IPS-20b (cell line): ENCODE measurements at regions not wholly inside any gene's neighbourhood (a gene's known extent, or its start where the extent isn't known, plus 50 kb on each side); places are given as distances from the start of the nearest gene placed in this dataset.
"Not testable (repeated sequence)": the region's sequence is repeated elsewhere in the genome, so short reads cannot be mapped to it uniquely, and the experiment has no call there.

Experiments used
- H3K27ac ChIP-seq: one replicate; pipeline ENCODE4 v1.5.1; 2013; ENCODE audit warnings: low read length
- H3K27me3 ChIP-seq: 2 replicates; pipeline ENCODE4 v1.6.1; 2013; ENCODE audit warnings: mild to moderate bottlenecking, low read length, inconsistent platforms; ENCODE audit not compliant: insufficient read depth
- H3K36me3 ChIP-seq: 2 replicates; pipeline ENCODE4 v1.6.1; 2013; ENCODE audit warnings: low read depth, mild to moderate bottlenecking, inconsistent platforms, low read length, moderate library complexity; ENCODE audit not compliant: insufficient read depth
- H3K4me1 ChIP-seq: 2 replicates; pipeline ENCODE4 v1.6.1; 2013; ENCODE audit warnings: mild to moderate bottlenecking, control low read depth, inconsistent platforms, low read length, moderate library complexity; ENCODE audit not compliant: insufficient read depth
- H3K4me3 ChIP-seq: 2 replicates; pipeline ENCODE4 v1.5.1; 2013; ENCODE audit warnings: mild to moderate bottlenecking, low read length, inconsistent platforms
- H3K9ac ChIP-seq: 2 replicates; pipeline ENCODE4 v1.6.1; 2013; ENCODE audit warnings: low read depth, mild to moderate bottlenecking, inconsistent platforms, low read length, moderate library complexity
- H3K9me3 ChIP-seq: 2 replicates; pipeline ENCODE4 v1.6.1; 2013; ENCODE audit warnings: mild to moderate bottlenecking, low read depth, low read length, inconsistent platforms; ENCODE audit not compliant: insufficient read depth

DNA sequence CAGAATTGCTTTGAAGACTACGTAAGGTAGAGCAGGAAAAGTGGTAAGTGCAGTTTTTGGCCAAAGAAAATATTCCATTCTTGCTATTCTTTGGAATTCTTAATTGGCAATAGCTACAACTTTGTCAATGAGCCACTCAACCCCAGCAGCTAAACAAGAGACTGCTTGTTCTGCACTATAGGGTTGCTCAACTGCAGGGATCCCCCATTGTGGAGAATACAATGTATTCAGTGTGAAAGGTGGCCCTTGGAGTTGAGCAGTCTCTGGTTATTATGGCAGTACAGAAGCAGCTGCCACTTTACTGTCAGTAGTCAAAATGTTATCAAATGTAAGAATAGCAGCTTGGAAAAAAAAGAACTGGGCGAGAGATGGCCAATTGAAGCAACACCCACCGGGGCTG, 808.7 kb downstream of the CENPC start:
- Histone ChIP-seq H3K27ac (no peak overlapping the region), H3K36me3 (no peaks in the 10 kb centered on the region), H3K27me3 (no peaks in the 10 kb centered on the region), H3K9ac (no peak overlapping the region), H3K4me1 (no peaks in the 10 kb centered on the region; the same call in 1 of the 2 replicates), H3K4me3 (no peak overlapping the region), H3K9me3 (no peaks in the 10 kb centered on the region)

DNA sequence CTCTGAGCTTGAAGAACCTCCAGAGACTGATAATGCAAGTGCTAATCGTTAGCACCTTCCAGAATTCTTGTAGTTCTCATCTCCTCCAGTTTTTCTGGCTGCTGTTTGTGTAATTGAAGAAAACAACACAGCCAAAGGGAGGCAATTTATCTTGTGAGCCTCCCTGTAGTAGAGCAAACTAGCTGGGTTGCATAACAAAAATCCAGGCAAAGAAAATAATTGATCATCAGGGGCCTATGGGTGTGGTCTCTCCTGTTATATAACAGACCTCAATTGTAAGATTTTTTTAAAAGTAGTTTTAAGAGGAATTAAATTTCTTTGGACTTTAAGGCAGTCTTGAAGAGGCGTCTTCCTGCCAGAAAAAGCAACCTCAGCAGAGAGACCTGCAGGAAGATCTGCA, 817.0 kb downstream of the CENPC start:
- no peaks in the 10 kb centered on the region for H3K9me3 ChIP-seq
- H3K4me3 ChIP-seq = no peak overlapping the region
- no peak overlapping the region for H3K9ac ChIP-seq
- no peaks in the 10 kb centered on the region for H3K27me3 ChIP-seq
- H3K27ac ChIP-seq = no peak overlapping the region
- H3K4me1 ChIP-seq = peaks cover 8% of the 10 kb centered on the region; the same call in 1 of the 2 replicates
- no peaks in the 10 kb centered on the region for H3K36me3 ChIP-seq

DNA sequence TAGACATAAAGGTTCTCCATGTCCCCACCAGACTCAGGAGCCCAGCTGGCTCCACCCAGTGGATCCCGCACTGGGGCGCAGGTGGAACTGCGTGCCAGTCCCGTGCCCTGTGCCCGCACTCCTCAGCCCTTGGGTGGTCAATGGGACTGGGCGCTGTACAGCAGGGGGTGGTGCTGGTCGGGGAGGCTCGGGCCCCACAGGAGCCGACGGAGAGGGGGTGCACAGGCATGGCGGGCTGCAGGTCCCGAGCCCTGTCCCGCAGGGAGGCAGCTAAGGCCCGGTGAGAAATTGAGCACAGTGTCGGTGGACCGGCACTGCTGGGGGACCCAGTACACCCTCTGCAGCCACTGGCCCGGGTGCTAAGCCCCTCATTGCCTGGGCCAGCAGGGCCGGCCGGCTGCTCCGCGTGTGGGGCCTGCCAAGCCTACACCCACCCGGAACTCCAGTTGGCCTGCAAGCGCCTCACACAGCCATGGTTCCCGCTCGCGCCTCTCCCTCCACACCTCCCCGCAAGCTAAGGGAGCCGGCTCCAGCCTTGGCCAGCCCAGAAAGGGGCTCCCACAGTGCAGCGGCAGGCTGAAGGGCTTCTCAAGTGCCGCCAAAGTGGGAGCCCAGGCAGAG, 832.9 kb downstream of the CENPC start:
- H3K9me3 ChIP-seq, H3K36me3 ChIP-seq, H3K4me3 ChIP-seq, H3K27ac ChIP-seq, H3K4me1 ChIP-seq, H3K27me3 ChIP-seq, H3K9ac ChIP-seq: not testable (repeated sequence)

DNA sequence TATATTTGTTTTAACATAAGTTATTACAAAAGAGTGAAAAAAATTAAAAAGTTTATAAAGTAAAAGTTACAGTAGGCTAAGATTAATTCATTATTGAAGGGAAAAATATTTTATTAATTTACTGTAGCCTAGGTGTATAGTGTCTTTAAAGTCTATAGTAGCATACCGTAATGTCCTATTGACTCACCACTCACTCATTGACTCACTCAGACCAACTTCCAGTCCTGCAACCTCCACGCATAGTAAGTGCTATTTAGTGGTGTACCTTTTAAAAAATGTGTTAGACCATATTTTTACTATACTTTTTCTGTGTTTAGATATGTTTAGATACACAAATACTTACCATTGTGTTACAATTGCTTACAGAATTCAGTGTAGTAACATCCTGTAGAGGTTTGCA, 841.1 kb downstream of the CENPC start:
- no peaks in the 10 kb centered on the region for H3K36me3 ChIP-seq
- H3K4me1 ChIP-seq = no peaks in the 10 kb centered on the region
- H3K27ac ChIP-seq = no peak overlapping the region
- H3K9me3 ChIP-seq = no peaks in the 10 kb centered on the region
- H3K4me3 ChIP-seq = no peak overlapping the region
- no peak overlapping the region for H3K9ac ChIP-seq
- H3K27me3 ChIP-seq = no peaks in the 10 kb centered on the region

DNA sequence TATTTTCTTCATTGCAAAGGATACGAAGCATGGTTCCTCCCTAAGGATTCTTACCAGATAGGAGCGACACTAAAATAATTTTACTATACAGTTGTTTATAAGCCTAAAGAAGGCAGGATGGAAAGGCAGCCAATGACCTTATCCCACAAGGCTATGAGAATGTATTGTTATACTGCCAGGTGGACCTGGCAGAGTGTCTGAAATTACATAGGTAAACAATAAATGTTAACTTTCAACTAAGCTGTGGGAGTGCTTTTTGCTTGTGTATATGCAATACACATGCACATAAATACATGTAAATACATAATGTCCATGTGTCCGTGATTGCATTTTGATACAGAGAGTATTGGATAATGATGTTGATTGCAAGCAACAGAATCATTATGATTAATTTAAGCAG, 850.6 kb downstream of the CENPC start:
- no peaks in the 10 kb centered on the region for H3K4me1 ChIP-seq
- H3K9ac ChIP-seq = no peak overlapping the region
- H3K36me3 ChIP-seq = no peaks in the 10 kb centered on the region
- H3K27ac ChIP-seq = no peak overlapping the region
- no peak overlapping the region for H3K4me3 ChIP-seq
- no peaks in the 10 kb centered on the region; the same call in 1 of the 2 replicates for H3K9me3 ChIP-seq
- no peaks in the 10 kb centered on the region for H3K27me3 ChIP-seq

DNA sequence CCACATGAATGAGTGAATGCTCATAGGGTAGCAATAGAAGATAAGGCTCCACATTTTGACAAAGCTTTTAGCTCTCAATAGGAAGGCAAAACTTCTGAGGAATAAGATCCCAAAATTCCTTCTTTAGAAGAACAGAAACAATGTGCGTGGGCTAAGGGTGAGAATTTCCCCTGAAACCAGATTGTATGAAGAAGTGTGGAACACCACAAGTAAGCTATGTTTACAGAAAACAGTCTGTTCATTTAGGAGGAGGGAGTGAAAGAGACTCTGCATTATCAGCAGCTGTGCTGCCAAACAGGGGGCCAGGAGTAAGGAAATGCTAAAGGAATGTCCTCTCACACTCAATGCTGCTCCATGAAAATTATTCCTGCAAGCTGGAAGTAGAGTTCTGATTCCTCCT, 851.6 kb downstream of the CENPC start:
- Histone ChIP-seq H3K27ac (no peak overlapping the region), H3K9me3 (no peaks in the 10 kb centered on the region; the same call in 1 of the 2 replicates), H3K4me3 (no peak overlapping the region), H3K27me3 (no peaks in the 10 kb centered on the region), H3K4me1 (no peaks in the 10 kb centered on the region), H3K9ac (no peak overlapping the region), H3K36me3 (no peaks in the 10 kb centered on the region)

DNA sequence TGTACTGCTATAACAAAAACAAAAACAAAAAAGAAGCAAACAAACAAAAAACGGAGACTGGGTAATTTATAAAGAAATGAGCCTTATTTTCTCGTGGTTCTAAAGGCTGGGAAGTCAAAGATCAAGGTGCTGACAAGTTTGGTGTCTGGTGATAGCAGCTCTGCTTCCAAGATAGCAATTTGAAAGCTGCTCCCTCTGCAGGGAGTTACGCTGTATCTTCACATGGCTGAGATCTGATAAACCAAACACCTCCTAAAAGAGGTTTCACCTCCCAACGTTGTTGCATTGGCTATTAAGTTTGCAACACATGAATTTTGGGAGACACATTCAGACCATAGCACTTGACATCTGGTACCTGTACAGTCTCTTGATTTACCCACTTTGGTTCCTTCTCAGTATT, 854.2 kb downstream of the CENPC start:
- H3K4me1 ChIP-seq = no peaks in the 10 kb centered on the region
- H3K27me3 ChIP-seq = no peaks in the 10 kb centered on the region
- H3K9me3 ChIP-seq = no peaks in the 10 kb centered on the region; the same call in 1 of the 2 replicates
- no peak overlapping the region for H3K4me3 ChIP-seq
- H3K27ac ChIP-seq = no peak overlapping the region
- H3K9ac ChIP-seq = no peak overlapping the region
- H3K36me3 ChIP-seq = no peaks in the 10 kb centered on the region

DNA sequence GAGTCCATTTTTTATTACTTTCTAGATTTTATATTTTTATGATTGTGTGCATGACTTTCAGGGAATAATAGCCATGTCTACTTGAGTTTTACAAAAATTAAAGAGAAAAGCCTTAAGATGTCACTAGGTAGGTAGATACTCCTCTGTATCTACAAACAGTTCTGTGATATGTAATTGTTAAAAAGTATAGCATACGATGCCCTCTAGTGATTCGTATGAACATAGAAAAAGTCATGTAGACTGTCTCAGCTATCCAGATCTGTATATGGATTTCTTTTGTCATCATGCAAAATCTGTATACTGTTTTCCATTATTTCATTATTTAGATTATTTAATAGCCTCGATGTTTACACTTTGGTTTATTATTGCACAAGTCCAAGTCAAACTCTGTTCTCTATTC, 856.6 kb downstream of the CENPC start:
- no peaks in the 10 kb centered on the region; the same call in 1 of the 2 replicates for H3K9me3 ChIP-seq
- H3K27ac ChIP-seq = no peak overlapping the region
- no peaks in the 10 kb centered on the region for H3K27me3 ChIP-seq
- H3K4me1 ChIP-seq = no peaks in the 10 kb centered on the region
- no peak overlapping the region for H3K9ac ChIP-seq
- H3K4me3 ChIP-seq = no peak overlapping the region
- no peaks in the 10 kb centered on the region for H3K36me3 ChIP-seq

DNA sequence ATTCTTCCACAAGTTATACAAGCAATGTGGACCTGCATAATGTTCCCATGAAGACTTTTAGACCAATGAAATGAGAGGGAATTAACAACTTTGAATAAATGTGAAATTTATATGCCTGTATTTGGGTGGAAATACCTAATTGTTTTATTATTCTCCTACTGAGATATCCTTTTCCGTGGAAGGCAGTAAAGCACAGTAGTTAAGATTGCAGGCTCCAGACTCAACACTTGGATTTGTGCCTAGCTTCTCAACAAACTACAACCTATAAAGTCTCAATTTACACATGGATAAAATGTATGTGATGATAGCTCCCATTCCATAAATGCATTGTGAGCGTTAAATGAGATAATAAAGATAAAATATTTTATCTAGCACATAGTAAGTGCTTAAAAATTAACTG, 857.8 kb downstream of the CENPC start:
- Histone ChIP-seq H3K9me3 (no peaks in the 10 kb centered on the region; the same call in 1 of the 2 replicates), H3K36me3 (no peaks in the 10 kb centered on the region)

DNA sequence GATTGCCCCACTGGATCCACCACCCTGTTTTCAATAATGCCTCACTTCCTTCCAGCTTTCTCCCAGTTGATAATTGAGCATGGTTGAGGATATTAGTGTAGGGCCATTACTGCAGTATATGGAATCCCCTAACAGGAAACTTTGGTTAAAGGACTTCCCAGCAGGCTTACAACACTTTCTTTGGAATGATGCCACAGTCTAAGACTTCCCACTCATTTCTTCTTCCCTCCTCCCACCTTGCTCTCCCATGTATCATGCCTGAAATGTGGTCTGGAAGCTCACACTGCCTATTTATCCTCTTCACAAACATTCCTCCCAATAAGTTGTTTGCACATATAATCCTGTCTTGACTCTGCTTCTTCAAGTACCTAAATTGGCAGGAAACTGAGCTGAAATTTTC, 863.3 kb downstream of the CENPC start:
- Histone ChIP-seq H3K9me3 (no peaks in the 10 kb centered on the region), H3K27me3 (no peaks in the 10 kb centered on the region), H3K9ac (no peak overlapping the region), H3K4me1 (no peaks in the 10 kb centered on the region), H3K36me3 (no peaks in the 10 kb centered on the region), H3K27ac (no peak overlapping the region), H3K4me3 (no peak overlapping the region)

More for the DNA sequence above, 857.8 kb downstream of the CENPC start:
- Histone ChIP-seq H3K9ac (no peak overlapping the region), H3K4me1 (no peaks in the 10 kb centered on the region), H3K27ac (no peak overlapping the region), H3K4me3 (no peak overlapping the region), H3K27me3 (no peaks in the 10 kb centered on the region)

DNA sequence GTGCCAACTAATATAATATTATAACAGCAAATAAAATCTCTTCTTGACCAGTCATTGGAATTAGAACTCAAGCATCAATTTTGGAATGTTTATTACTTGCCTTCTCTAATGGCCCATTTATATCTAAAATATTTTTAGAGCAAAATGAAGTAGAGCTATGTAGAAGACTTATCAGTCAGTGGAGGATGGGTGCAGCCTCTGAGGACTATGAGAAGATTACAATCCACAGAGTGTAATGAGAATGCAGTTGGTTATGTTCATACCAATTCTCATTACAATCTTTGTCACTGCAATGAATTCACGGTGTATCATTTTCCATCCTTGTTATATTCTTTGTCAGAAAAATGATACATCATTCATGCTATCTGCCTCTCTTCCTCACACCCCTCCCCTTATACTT, 878.1 kb downstream of the CENPC start:
- no peaks in the 10 kb centered on the region for H3K9me3 ChIP-seq
- H3K36me3 ChIP-seq = no peaks in the 10 kb centered on the region
- H3K4me1 ChIP-seq = no peaks in the 10 kb centered on the region
- H3K27ac ChIP-seq = no peak overlapping the region
- no peak overlapping the region for H3K4me3 ChIP-seq
- H3K27me3 ChIP-seq = no peaks in the 10 kb centered on the region
- H3K9ac ChIP-seq = no peak overlapping the region

DNA sequence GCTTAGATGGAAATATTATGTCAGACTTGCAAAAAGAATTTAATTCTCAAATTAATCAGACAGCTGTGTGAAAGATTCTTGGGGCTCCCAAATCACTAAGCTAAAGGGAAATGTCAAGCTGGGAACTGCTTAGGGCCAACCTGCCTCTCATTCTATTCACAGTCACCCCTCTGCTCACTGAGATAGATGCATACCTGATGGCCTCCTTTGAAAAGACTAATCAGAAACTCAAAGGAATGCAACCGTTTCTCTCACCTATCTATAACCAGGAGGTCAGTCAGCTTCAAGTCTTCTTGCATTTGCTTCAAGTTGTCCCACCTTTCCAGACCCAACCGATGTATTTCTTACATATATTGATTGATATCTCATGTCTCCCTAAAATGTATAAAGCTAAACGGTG, 882.7 kb downstream of the CENPC start:
- Histone ChIP-seq H3K27ac (no peak overlapping the region), H3K4me3 (no peak overlapping the region), H3K27me3 (no peaks in the 10 kb centered on the region), H3K4me1 (no peaks in the 10 kb centered on the region; the same call in 1 of the 2 replicates), H3K36me3 (no peaks in the 10 kb centered on the region), H3K9ac (no peak overlapping the region), H3K9me3 (no peaks in the 10 kb centered on the region)
